GM23338 (cell line): ENCODE measurements at regions not wholly inside any gene's neighbourhood (a gene's known extent, or its start where the extent isn't known, plus 50 kb on each side); places are given as distances from the start of the nearest gene placed in this dataset.

Source experiments
- ATAC-seq: fragments of 200-7000 bp; cut with Tn5 transposase; 3 replicates; pipeline ENCODE4 v1.9.1; 2020
- DNase-seq: peaks from one replicate; pipeline ENCODE4 v3.0.0-alpha.2; 2015; ENCODE audit warnings: low spot score
- H2AFZ ChIP-seq: fragments of 200-600 bp; sonication (generic); 2 replicates; pipeline ENCODE4 v1.8.0; 2016; ENCODE audit warnings: antibody characterized with exemption, mild to moderate bottlenecking, moderate library complexity
- H3F3A ChIP-seq: fragments of 200-600 bp; sonication (generic); replicated peaks from 2 replicates; pipeline ENCODE4 v1.8.0; 2017; ENCODE audit warnings: antibody characterized with exemption, mixed run types, low read depth
- H3K27ac ChIP-seq: fragments of 200-600 bp; sonication (generic); 2 replicates; pipeline ENCODE4 v1.6.1; 2016; ENCODE audit warnings: low read depth
- H3K27me3 ChIP-seq: fragments of 200-600 bp; sonication (generic); 2 replicates; pipeline ENCODE4 v1.8.0; 2016; ENCODE audit warnings: mild to moderate bottlenecking, mixed run types, moderate library complexity; ENCODE audit not compliant: insufficient read depth
- H3K36me3 ChIP-seq: fragments of 200-600 bp; sonication (generic); 2 replicates; pipeline ENCODE4 v1.8.0; 2016; ENCODE audit warnings: mild to moderate bottlenecking; ENCODE audit not compliant: insufficient read depth
- H3K4me1 ChIP-seq: fragments of 200-600 bp; sonication (generic); 2 replicates; pipeline ENCODE4 v1.8.0; 2016; ENCODE audit warnings: mild to moderate bottlenecking, moderate library complexity; ENCODE audit not compliant: insufficient read depth
- H3K4me2 ChIP-seq: fragments of 200-600 bp; sonication (generic); 2 replicates; pipeline ENCODE4 v1.7.1; 2017; ENCODE audit warnings: mixed run types
- H3K4me3 ChIP-seq: fragments of 200-600 bp; sonication (generic); 2 replicates; pipeline ENCODE4 v1.6.1; 2016; ENCODE audit warnings: mixed run types
- H3K79me2 ChIP-seq: fragments of 200-600 bp; sonication (generic); replicated peaks from 2 replicates; pipeline ENCODE4 v1.8.0; 2017; ENCODE audit warnings: mild to moderate bottlenecking; ENCODE audit not compliant: insufficient read depth
- H3K9me2 ChIP-seq: fragments of 200-600 bp; sonication (generic); 2 replicates; pipeline ENCODE4 v1.8.0; 2017; ENCODE audit not compliant: insufficient read depth
- H4K20me1 ChIP-seq: fragments of 200-600 bp; sonication (generic); replicated peaks from 2 replicates; pipeline ENCODE4 v1.8.0; 2017; ENCODE audit warnings: mild to moderate bottlenecking; ENCODE audit not compliant: insufficient read depth
- H3K27ac Mint-ChIP-seq: 2 replicates; pipeline ENCODE4 v1.8.0; 2020; ENCODE audit warnings: inconsistent platforms, mild to moderate bottlenecking, moderate library complexity, mixed read lengths
- H3K27me3 Mint-ChIP-seq: 3 replicates; pipeline ENCODE4 v1.8.0; 2022; ENCODE audit warnings: low read depth, mild to moderate bottlenecking, moderate library complexity, mixed read lengths, inconsistent platforms; ENCODE audit not compliant: insufficient read depth, poor library complexity
- H3K36me3 Mint-ChIP-seq: 3 replicates; pipeline ENCODE4 v1.8.0; 2021; ENCODE audit warnings: low read depth, mild to moderate bottlenecking, inconsistent platforms, moderate library complexity, mixed read lengths
- H3K4me1 Mint-ChIP-seq: 3 replicates; pipeline ENCODE4 v1.8.0; 2020; ENCODE audit warnings: mild to moderate bottlenecking, inconsistent platforms, mixed read lengths
- H3K4me3 Mint-ChIP-seq: 3 replicates; pipeline ENCODE4 v1.8.0; 2021; ENCODE audit warnings: moderate library complexity, mild to moderate bottlenecking, inconsistent platforms, mixed read lengths
- H3K9me3 Mint-ChIP-seq: 3 replicates; pipeline ENCODE4 v1.8.0; 2020; ENCODE audit warnings: moderate library complexity, mild to moderate bottlenecking, inconsistent platforms, mixed read lengths
- CREB1 ChIP-seq: fragments of 250-450 bp; sonication (Bioruptor Pico); IDR thresholded peaks from 2 replicates; pipeline ENCODE4 v1.5.0; 2020; ENCODE audit warnings: low read depth, mild to moderate bottlenecking, moderate library complexity
- CTCF ChIP-seq, 2 experiments: fragments of 200-600 bp in 1 of 2; sonication (generic) in 1 of 2; conservative IDR thresholded peaks; 2 replicates each; pipeline versions ENCODE4 v1.5.1 to v1.6.1; 2016 to 2017; ENCODE audit warnings: antibody characterized with exemption in 2 of 2, low read depth in 2 of 2, mild to moderate bottlenecking in 2 of 2, moderate library complexity in 1 of 2
- ETS1 ChIP-seq: IDR thresholded peaks from 2 replicates; pipeline ENCODE4 v1.6.1; 2016; ENCODE audit warnings: antibody characterized with exemption
- EZH2 ChIP-seq: fragments of 200-600 bp; sonication (generic); IDR thresholded peaks from one replicate; pipeline ENCODE4 v1.8.0; 2017; ENCODE audit warnings: antibody characterized with exemption, mild to moderate bottlenecking, low read depth; ENCODE audit not compliant: unreplicated experiment
- JUNB ChIP-seq: IDR thresholded peaks from one replicate; pipeline ENCODE4 v1.6.1; 2016; ENCODE audit warnings: antibody characterized with exemption; ENCODE audit not compliant: unreplicated experiment
- NANOG ChIP-seq: IDR thresholded peaks from 2 replicates; pipeline ENCODE4 v1.6.1; 2016; ENCODE audit warnings: antibody characterized with exemption, borderline replicate concordance
- POLR2AphosphoS5 ChIP-seq: IDR thresholded peaks from 2 replicates; pipeline ENCODE4 v1.6.1; 2016; ENCODE audit warnings: antibody characterized with exemption, low read depth
- REST ChIP-seq: IDR thresholded peaks from one replicate; pipeline ENCODE4 v1.6.1; 2018; ENCODE audit warnings: antibody characterized with exemption; ENCODE audit not compliant: unreplicated experiment
- ZNF114 ChIP-seq: fragments of 250-450 bp; sonication (Bioruptor Pico); IDR thresholded peaks from 2 replicates; pipeline ENCODE4 v1.5.0; 2020; ENCODE audit warnings: mild to moderate bottlenecking, moderate library complexity
- ZNF331 ChIP-seq: fragments of 250-450 bp; sonication (Bioruptor Pico); IDR thresholded peaks from 2 replicates; pipeline ENCODE4 v1.5.0; 2020; ENCODE audit warnings: low read depth, mild to moderate bottlenecking, moderate library complexity
- TF ChIP-seq, protein P1 (sequence below): fragments of 250-450 bp; sonication (Bioruptor Pico); IDR thresholded peaks from 2 replicates; pipeline ENCODE4 v1.5.0; 2020; ENCODE audit warnings: mild to moderate bottlenecking, moderate library complexity

- Histone ChIP-seq H3K27ac (no peak overlapping the region), H3K4me2 (no peak overlapping the region), H2AFZ (no peak overlapping the region), H4K20me1 (no peaks in the 10 kb centered on the region), H3K36me3 (no peaks in the 10 kb centered on the region), H3K4me1 (no peaks in the 10 kb centered on the region), H3K9me2 (no peaks in the 10 kb centered on the region), H3F3A (no peaks in the 10 kb centered on the region), H3K4me3 (no peak overlapping the region), H3K27me3 (no peaks in the 10 kb centered on the region), H3K79me2 (no peaks in the 10 kb centered on the region)
- Mint-ChIP-seq H3K4me3 (no peak overlapping the region), H3K27ac (no peak overlapping the region), H3K9me3 (no peaks in the 10 kb centered on the region), H3K4me1 (peaks cover 9% of the 10 kb centered on the region), H3K27me3 (peaks cover 8% of the 10 kb centered on the region), H3K36me3 (no peaks in the 10 kb centered on the region)
- no peak for ATAC-seq
- no peak for TF ChIP-seq ZNF331 (CRISPR knock-in tag)
- no peak for TF ChIP-seq CTCF (conservative IDR thresholded peaks at IDR 0.05; ENCODE audit: low read depth in 2 of 2)
- no peak for TF ChIP-seq REST
- no peak for TF ChIP-seq POLR2AphosphoS5
- TF ChIP-seq ZNF114 (CRISPR knock-in tag), result no peak
- TF ChIP-seq CREB1 (CRISPR knock-in tag), result no peak
- no peak for TF ChIP-seq ETS1
- no peak for TF ChIP-seq NANOG
- TF ChIP-seq EZH2, result no peak
- no peak for TF ChIP-seq JUNB
- TF ChIP-seq, protein P1, sequence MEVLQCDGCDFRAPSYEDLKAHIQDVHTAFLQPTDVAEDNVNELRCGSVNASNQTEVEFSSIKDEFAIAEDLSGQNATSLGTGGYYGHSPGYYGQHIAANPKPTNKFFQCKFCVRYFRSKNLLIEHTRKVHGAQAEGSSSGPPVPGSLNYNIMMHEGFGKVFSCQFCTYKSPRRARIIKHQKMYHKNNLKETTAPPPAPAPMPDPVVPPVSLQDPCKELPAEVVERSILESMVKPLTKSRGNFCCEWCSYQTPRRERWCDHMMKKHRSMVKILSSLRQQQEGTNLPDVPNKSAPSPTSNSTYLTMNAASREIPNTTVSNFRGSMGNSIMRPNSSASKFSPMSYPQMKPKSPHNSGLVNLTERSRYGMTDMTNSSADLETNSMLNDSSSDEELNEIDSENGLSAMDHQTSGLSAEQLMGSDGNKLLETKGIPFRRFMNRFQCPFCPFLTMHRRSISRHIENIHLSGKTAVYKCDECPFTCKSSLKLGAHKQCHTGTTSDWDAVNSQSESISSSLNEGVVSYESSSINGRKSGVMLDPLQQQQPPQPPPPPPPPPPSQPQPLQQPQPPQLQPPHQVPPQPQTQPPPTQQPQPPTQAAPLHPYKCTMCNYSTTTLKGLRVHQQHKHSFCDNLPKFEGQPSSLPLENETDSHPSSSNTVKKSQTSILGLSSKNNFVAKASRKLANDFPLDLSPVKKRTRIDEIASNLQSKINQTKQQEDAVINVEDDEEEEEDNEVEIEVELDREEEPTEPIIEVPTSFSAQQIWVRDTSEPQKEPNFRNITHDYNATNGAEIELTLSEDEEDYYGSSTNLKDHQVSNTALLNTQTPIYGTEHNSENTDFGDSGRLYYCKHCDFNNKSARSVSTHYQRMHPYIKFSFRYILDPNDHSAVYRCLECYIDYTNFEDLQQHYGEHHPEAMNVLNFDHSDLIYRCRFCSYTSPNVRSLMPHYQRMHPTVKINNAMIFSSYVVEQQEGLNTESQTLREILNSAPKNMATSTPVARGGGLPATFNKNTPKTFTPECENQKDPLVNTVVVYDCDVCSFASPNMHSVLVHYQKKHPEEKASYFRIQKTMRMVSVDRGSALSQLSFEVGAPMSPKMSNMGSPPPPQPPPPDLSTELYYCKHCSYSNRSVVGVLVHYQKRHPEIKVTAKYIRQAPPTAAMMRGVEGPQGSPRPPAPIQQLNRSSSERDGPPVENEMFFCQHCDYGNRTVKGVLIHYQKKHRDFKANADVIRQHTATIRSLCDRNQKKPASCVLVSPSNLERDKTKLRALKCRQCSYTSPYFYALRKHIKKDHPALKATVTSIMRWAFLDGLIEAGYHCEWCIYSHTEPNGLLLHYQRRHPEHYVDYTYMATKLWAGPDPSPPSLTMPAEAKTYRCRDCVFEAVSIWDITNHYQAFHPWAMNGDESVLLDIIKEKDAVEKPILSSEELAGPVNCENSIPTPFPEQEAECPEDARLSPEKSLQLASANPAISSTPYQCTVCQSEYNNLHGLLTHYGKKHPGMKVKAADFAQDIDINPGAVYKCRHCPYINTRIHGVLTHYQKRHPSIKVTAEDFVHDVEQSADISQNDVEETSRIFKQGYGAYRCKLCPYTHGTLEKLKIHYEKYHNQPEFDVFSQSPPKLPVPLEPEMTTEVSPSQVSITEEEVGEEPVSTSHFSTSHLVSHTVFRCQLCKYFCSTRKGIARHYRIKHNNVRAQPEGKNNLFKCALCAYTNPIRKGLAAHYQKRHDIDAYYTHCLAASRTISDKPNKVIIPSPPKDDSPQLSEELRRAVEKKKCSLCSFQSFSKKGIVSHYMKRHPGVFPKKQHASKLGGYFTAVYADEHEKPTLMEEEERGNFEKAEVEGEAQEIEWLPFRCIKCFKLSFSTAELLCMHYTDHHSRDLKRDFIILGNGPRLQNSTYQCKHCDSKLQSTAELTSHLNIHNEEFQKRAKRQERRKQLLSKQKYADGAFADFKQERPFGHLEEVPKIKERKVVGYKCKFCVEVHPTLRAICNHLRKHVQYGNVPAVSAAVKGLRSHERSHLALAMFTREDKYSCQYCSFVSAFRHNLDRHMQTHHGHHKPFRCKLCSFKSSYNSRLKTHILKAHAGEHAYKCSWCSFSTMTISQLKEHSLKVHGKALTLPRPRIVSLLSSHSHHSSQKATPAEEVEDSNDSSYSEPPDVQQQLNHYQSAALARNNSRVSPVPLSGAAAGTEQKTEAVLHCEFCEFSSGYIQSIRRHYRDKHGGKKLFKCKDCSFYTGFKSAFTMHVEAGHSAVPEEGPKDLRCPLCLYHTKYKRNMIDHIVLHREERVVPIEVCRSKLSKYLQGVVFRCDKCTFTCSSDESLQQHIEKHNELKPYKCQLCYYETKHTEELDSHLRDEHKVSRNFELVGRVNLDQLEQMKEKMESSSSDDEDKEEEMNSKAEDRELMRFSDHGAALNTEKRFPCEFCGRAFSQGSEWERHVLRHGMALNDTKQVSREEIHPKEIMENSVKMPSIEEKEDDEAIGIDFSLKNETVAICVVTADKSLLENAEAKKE, result no peak
- no peak for DNase-seq
Observed at GRCh38 chr6:37575221-37575620, 75.5 kb upstream of the CCDC167 start.
